GM18511 (cell line): ENCODE measurements at regions not wholly inside any gene's neighbourhood (a gene's known extent, or its start where the extent isn't known, plus 50 kb on each side); places are given as distances from the start of the nearest gene placed in this dataset.

ENCODE experiments used
- ATAC-seq: cut with Tn5 transposase; IDR thresholded peaks from one replicate; pipeline ENCODE4 v1.9.1; 2021; ENCODE audit warnings: mild to moderate bottlenecking, moderate library complexity; ENCODE audit not compliant: unreplicated experiment

DNA sequence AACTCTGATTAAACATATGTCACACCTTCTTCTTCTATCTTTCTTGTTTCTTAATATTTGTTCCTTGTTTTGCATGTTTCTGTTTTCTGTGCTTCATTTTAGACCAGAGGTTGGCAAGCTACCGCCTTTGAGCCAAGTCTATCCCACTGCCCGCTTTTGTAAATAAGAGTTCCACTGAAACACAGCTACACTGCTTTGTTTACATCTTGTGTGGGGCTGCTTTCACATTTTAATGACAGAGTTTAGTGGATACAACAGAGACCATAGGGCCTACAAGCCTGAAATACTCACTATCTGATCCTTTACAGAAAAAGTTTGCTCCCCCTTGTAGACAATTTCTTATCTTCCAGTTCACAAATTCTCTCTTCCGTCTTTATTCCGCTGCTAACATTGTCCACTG lies 109.4 kb upstream of the SPACA1 start:
- no peak for ATAC-seq

DNA sequence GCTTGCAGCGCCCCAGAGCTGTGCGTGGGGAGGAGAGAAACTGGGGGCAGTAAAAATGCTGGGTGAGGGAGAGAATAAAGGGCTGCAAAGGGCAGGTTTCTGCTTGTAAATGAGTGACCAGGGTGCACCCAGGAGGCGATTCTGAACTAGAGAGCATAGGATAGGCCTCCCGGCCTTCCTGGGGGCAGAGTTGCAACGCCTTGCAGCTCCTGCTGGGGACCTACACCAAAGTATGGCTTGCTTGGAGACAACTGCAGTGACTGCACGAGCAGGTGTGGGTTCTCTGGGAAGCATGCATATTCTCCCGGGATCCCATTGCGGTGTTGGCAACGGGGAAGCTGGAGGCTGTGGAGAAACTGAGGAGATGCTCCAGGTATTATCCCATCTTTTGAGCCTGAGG lies 111.6 kb upstream of the SPACA1 start:
- ATAC-seq = no peak

DNA sequence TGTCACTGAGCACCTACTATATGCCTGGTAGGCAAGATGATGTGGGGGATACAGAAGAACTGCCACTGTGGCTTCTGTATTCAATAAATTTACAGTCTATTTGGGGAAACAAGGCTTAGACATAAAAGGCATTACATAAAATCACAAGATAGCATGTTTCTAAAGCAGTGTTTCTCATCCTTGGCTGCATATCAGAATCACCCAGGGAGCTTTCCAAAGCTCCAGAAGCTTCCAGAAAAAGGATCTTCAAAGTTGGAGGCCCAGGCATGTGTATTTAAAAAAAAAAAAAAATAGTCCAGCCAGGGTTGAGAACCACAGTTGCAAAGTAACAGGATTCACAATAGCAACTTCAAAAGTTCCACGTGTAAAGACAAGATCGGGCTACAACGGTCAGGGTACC lies 112.4 kb upstream of the SPACA1 start:
- no peak for ATAC-seq

DNA sequence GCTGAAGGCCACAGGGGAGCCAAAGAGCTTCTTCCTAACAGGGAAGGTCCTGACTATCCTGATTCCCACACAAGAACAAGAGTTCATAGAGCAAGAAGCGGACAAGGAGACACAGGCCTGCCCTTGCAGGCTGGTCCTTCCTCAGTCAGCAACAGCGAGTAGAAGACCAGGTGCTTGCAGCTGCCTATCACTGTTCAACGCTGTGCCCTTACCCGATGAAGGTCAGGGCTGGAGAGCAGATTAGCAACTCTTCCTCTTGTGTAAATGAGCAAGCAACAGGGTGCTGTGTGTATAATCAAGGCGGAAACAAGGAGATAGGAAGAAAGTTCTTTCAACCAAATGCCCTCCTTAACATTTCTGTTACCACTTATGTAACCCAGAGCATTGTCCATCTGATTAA lies 115.3 kb upstream of the SPACA1 start:
- ATAC-seq = no peak

DNA sequence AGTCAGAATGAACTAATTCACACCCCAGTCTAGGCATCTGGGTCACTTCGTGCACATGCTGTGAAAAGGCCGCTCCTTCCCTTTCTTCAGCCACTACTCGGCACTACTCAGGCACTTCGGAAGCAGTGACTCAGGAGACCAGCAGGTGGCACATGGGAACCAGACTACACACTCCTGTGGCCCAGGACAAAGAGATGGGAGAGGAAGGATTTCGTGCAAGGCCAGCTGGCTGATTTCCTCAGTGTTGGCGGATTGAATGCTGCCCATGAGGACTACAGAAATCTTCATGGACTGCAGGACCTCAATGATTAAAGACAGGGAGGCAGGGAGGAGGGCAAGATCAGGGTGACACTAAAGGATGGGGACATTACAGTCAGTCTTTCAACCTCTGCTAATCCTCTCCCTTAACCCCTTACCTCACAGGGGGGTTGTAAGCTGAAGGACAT lies 117.8 kb upstream of the SPACA1 start:
- ATAC-seq = peak; percentile 52

DNA sequence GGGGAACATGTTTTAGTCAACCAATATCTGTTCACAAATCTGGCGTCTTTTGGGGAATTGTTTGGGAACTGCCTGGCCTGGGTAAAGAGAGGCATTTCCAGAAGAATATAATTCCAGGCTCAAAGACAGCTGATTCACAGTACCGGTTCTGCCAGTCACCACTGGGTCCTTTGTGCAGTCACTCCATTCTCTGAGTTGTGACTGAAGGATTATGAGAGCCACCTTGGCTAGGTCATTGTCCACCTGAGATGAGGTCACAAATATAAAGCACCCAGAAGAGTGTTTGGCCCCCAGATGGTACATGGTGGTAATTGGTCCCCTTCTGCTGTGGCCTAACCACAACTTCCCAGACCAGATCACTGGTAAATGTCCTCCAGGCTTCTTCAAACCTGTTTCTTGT lies 121.0 kb upstream of the SPACA1 start:
- no peak for ATAC-seq

DNA sequence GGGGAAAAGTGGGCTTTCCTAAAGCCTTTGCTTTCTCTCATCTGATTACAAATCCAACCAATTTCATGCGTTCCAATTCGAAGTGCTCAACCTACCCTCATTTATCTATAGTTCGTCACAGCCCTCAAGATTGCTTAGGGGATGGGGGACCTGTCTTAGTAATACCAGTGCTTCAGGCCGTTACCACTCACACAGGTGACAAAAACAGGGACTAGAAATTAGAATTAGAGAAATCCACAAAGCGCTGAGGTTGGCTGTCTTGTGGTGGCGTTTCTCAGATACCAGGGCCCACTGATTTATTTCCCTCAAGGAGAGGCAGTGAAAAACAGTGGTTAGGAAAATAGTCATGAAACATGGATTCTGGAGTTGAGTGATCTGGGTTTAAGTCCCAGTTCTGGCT lies 121.6 kb upstream of the SPACA1 start:
- no peak for ATAC-seq

DNA sequence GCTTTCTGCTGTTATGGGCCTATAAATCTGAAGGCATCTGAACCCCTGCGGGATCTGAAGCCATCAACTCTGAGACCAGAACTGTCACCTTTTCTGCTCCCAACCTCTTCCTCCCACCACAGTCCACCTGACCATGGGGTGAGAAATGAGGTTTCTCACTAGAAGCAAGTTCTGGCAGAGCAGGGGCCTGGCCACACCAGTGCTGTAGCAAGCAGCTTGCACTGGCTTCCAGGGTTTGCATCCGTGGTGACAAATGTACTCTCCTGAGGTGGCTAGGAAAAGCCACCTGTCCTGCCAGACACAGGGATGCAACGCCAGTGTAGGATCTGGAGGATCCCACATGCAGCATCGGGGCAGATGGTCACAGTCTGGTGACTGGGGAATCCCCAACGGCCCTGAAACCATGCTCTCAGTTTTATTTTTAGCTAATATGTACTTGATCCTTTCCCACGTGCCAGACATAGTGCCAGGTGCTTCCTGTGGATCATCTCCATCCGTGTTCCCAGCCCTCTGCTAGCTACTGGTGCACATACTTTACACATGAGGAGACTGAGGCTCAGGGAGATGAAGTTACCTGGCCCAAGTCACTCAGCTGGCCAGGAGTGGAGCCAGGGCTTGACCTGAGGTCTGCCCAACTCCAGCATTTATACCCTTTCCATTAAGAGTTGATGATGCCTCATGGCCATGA lies 122.1 kb upstream of the SPACA1 start:
- peak; percentile 62 for ATAC-seq

DNA sequence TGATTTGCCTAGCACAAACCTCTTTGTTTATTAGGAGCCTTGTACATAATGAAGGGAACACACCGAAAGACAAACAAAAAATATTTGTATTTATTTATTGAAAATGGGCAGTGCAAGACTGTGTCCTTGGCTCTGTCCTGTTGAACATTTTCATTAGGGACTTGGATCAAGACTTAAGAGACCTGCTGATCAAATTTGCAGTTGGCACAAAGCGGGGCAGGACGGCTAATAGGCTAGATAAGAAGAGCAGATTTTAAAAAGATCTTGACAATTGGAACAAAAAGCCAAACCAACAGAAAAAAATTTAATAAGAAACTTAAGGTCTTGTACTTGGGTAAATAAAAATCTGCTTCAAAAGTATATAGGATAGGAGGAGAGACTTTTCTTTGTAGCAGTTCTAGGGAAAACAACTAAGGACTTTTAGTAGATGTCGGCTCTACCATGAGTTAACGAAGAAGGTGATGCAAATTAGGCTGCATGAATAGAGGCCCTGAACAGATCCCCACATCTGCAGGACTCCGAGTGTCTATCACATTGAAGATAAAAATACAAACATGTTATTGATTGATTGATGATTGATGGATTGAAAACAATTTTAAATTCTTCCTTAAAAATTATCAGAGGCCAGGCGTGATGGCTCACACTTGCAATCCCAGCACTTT lies 124.1 kb upstream of the SPACA1 start:
- no peak for ATAC-seq

DNA sequence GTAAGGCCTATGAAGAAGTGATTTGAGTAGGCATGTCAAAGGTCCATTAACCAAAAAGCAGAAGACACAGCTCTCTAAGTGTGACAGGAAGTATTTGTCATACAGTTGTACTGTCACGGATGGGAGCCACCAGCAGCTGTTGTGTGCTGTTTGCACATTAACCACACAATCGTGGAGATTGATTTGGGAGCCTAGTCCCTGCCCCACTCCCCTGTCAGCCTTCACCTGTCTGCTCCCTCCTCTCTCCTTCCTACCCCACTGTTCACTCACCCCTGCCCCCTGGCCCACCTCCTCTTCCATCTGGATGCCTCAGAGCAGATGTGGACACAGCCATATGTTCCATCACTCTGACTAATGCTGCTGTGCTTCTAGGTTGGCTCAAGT lies 124.7 kb upstream of the SPACA1 start:
- ATAC-seq = peak; percentile 77

DNA sequence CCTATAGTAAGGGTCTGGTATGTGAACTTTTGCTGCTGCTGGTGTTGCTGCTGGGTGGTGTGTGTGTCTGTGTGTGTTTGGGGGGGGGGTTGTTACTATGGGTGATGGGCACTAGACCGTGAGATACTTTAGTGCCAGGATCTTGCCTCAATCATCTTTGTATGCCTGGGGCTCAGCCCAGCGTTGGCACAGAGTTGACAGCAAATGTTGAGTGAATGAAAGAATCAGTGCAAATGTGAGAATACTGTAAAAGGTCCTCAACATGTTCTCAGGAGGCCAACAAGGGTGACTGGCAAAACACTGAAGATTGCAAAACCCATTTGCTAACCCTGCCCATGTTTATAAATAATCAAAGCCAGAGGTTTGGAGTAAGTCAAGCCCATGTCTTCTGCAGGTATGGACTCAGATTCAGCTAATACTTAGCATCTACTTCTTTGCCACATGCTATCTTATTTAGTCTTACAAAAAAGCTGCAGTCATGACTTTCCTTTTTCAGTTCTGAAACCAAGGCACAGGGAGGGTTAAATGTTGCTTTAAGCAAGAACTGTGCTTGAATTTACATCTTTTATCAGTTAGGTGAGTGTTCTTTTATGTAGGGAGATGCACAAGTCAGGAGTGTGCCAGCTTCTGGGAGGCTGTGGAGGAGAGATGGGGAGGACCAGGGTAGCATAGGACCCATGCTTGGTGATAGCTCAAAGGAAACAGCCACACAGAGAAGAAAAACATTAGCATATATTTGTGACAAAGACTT lies 125.3 kb upstream of the SPACA1 start:
- ATAC-seq = peak; percentile 13

DNA sequence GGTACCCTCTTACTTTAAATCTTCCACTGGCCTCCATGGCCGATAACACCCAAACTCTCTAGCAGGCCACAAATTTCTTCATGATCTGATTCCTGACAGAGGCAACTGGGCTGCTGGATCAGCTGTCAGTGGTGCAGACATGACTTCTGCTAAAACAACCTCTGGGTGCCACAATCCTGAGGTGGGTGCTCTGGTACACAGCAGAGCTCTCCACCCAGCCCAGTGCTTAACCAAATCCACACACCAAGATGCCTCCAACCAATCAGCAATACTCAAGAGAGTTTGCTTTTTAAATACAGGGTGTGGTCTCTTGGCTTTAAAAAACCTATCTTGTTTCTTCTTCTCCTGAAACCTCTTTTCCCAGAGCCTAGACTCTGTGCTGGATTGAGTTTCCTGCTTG lies 126.6 kb upstream of the SPACA1 start:
- ATAC-seq = no peak

DNA sequence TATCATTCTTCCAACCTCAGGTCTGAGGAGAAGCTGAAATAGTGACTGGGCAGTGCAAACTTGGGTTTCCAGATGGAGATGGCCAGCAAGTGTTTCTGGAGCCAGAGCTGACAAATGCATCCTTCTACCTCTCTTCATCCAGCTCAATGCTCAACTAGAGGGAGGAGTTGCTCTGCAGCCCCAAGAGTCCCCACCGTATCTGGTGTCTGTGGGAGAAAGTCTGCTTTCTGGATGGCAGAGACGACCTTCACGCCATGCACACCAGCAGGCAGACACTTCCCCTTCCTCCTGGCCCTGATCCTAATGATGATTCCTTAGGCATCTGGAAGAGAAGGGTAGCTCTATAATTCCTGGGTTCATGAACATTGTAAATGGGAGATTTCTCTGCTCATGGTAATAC lies 127.4 kb upstream of the SPACA1 start:
- no peak for ATAC-seq

DNA sequence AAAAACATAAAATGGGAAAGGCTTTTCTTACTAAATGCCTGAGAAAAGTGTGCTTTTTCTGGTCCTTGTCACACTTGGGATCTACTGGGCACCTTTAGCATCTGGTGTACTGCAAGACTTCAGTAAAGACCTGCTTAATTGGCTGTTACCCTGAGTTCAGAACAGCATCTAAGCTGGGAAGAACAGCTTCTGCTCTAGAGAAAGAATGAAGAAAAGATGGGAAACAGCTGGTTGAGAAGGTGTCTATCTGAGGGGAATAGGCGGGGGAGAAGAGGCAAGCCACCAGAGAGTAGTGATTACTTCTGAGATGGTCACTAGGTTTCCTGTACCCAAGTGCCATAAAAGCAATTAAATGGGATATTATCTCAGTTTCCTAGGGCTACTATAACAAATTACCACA lies 128.2 kb upstream of the SPACA1 start:
- ATAC-seq = no peak

DNA sequence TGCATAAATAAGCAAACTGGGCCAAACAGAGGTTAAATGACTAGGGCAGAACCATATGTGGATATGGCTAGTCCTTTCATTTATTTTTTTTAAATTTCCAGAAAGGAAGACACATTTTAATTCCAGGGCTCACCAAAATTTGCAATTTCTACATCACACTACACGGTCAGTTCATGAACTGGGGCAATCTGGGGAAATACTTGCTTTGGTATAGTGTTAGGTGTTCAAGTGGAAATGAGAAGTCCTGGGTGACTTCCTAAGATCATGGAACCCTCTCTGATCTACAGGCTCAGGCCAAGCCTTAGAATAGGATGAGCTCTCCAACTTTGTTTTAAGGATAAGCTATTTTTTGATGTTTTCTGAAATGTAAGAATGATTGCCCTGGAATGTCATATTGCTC lies 128.6 kb upstream of the SPACA1 start:
- ATAC-seq = no peak

DNA sequence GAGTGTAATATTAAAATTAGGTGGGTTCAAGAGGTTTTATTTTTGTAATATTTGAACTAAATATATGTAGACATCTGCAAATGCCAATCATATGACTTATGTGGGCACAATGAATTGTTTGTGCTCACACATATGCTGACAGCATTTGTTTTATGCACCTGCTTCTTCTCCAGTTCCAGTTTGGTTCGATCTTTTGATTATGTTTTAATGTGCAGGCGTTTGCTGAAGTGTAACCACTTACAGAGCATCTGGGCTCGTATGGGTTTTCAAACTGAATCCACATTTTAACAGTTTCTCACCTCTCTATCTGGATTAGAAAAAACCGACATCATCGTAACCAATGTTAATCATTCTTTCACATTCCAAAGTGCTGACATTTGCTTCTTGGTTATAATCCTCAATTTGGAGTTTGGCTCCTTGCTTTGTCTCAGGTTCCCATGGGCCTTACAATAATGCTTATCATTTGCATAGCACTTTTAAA lies 129.1 kb upstream of the SPACA1 start:
- no peak for ATAC-seq

DNA sequence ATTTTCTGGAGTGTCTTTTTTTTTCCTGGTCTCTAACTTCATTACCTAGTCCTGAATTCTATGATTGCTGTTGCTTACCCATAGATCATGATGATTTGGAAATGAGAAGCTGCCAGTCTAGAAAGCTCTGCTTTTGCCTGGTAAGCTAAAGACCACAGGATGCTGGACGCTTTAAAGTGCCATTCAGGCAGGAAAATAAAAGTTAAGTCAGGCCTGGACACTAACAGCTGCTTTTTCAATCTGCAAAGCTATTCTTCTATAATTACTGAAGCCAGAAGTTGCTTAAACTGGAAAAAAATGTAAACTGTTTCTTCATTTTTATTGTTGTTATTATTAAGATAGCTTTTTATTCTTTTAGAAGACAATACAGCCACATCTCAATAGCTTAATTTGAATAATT lies 129.8 kb upstream of the SPACA1 start:
- ATAC-seq = no peak

DNA sequence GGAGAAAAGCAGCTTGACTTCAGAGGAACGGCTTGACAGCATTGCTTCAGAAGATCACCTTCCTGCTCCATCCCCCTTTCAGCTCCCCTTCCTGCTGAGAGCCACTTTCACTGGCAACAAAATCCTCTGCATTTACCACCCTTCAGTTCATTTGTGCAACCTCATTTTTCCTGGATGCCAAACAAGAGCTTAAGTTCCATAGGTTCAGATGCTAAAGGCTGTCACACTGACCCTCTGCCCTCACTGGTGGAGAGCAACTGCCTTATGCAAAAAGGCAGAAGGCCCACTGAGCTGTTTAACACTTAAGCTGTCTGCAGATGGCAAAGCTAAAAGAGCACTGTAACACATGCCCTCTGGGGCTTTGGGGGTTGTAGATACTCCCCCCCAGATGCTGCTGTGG lies 131.2 kb upstream of the SPACA1 start:
- ATAC-seq = no peak

DNA sequence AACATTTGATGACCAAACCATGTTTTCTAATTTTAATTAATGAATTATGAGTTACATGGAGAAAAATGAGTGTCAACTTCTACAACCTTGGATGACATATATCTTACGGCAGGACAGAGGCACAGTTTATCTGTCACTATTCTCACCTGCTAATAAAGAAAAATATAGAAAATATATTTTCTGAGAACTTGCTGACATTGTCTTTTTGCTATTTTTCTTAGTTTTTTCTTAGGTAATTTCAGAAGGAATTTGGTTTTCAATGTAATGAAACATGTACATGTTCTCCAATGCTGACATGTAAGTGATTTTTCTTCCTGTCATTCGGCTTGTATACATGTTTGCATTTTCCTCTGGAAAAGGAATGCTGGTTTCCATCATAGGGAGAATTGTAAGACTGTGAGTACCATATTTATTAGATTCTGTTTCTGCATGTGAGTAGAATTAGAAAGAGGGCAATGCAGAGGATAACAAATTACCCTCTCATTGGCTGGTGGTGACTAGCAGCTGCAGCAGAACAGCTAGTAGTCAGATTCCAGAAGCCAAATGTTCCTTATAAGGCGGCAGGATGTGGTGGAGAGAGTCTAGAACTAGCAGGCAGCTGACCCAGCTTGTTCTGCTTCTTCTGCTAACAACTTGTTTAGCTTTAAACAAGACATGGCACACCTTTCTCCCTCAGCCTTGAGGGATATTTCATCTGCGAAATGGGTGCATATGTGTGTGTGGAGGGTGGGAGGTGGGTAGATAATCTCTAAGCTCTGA lies 132.8 kb upstream of the SPACA1 start:
- peak; percentile 57 for ATAC-seq

DNA sequence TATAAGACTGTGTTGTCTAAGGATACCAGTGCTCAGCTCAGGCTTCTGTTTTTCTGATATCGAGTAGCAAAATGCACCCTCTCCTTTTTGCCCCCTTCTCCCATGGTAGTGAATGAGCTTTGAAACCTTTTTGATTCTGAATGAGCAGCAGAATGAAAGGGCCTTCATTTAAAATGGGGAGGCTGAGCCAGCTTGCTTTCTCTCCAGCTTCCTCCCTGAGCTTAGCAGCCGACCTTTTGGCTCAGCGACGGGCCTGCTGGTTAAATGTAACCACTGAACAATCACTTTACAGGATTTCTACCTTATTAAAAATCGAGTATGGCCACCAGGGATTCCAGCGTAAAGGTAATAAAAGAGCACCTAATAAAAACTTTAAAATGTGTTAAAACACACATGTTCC lies 133.7 kb upstream of the SPACA1 start:
- ATAC-seq = no peak

DNA sequence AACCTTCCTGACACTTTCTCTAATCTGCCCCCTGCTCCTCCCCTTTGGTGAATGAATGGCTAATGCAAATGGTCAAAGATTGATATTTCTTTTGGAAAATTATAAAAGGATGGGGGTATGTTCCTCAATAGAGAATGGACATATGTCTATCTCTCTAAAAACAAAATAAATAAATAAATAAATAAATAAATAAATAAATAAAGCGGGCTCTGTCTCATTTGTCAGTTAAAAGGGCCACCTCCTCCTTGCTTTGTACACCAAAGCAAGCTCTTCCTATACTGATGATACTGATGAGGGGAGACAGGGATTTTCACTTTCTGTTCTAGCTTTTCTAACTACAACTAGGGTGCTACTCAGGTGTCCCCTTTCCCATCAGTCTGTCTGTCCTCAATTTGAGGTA lies 135.5 kb upstream of the SPACA1 start:
- ATAC-seq = no peak
